ENCODE measurements at regions not wholly inside any gene's neighbourhood (a gene's known extent, or its start where the extent isn't known, plus 50 kb on each side); places are given as distances from the start of the nearest gene placed in this dataset.
"Not testable (repeated sequence)": the region's sequence is repeated elsewhere in the genome, so short reads cannot be mapped to it uniquely, and the experiment has no call there.

GRCh38 chr11:24408202-24408601, 88.7 kb upstream of the LUZP2 start:
- DNase-seq: no peak

- DNase-seq: no peak
These were observed 85.1 kb upstream of the LUZP2 start for GRCh38 chr11:24411791-24412190.

- no peak for DNase-seq
These were observed 84.1 kb upstream of the LUZP2 start for GRCh38 chr11:24412722-24413121.

GRCh38 chr11:24413391-24413790, 83.5 kb upstream of the LUZP2 start:
- DNase-seq: no peak

GRCh38 chr11:24415955-24416636, 80.8 kb upstream of the LUZP2 start:
- not testable (repeated sequence) for DNase-seq

GRCh38 chr11:24421766-24422165, 75.1 kb upstream of the LUZP2 start:
- no peak for DNase-seq

- DNase-seq: no peak
These were observed 74.5 kb upstream of the LUZP2 start for GRCh38 chr11:24422376-24422775.

GRCh38 chr11:24437123-24437522, 59.7 kb upstream of the LUZP2 start:
- DNase-seq: no peak

Measured in SW 1271 (cell line).